Loucy (cell line): ENCODE measurements at regions not wholly inside any gene's neighbourhood (a gene's known extent, or its start where the extent isn't known, plus 50 kb on each side); places are given as distances from the start of the nearest gene placed in this dataset.
"Not testable (repeated sequence)": the region's sequence is repeated elsewhere in the genome, so short reads cannot be mapped to it uniquely, and the experiment has no call there.

ENCODE experiments used
- H2AFZ ChIP-seq: fragments of 200-600 bp; sonication (generic); 2 replicates; pipeline ENCODE4 v1.6.0; 2016; ENCODE audit warnings: antibody characterized with exemption, mild to moderate bottlenecking, low read length, moderate library complexity
- H3F3A ChIP-seq: fragments of 200-600 bp; 2 replicates; pipeline ENCODE4 v1.6.0; 2016; ENCODE audit warnings: antibody characterized with exemption, low read depth, mild to moderate bottlenecking
- H3K27me3 ChIP-seq: fragments of 200-600 bp; sonication (generic); 2 replicates; pipeline ENCODE4 v1.6.1; 2014; ENCODE audit warnings: low read length, mild to moderate bottlenecking; ENCODE audit not compliant: insufficient read depth, poor library complexity, severe bottlenecking
- H3K36me3 ChIP-seq: fragments of 200-600 bp; sonication (generic); 2 replicates; pipeline ENCODE4 v1.6.1; 2016; ENCODE audit warnings: low read length; ENCODE audit not compliant: insufficient read depth
- H3K4me1 ChIP-seq: fragments of 200-600 bp; sonication (generic); 2 replicates; pipeline ENCODE4 v1.5.1; 2014; ENCODE audit warnings: low read length, mild to moderate bottlenecking; ENCODE audit not compliant: insufficient read depth, poor library complexity, severe bottlenecking
- H3K4me2 ChIP-seq: fragments of 200-600 bp; sonication (generic); 2 replicates; pipeline ENCODE4 v1.6.0; 2014; ENCODE audit warnings: antibody characterized with exemption, low read length, low read depth, mild to moderate bottlenecking; ENCODE audit not compliant: poor library complexity, severe bottlenecking
- H3K4me3 ChIP-seq: fragments of 200-600 bp; sonication (generic); 2 replicates; pipeline ENCODE4 v1.5.1; 2014; ENCODE audit warnings: low read length, mild to moderate bottlenecking, mixed read lengths; ENCODE audit not compliant: poor library complexity, severe bottlenecking
- H3K79me2 ChIP-seq: fragments of 200-600 bp; sonication (generic); 2 replicates; pipeline ENCODE4 v1.6.1; 2014; ENCODE audit warnings: low read length; ENCODE audit not compliant: insufficient read depth
- H3K9ac ChIP-seq: fragments of 200-600 bp; sonication (generic); 2 replicates; pipeline ENCODE4 v1.6.0; 2014; ENCODE audit warnings: mild to moderate bottlenecking, low read depth, low read length, moderate library complexity; ENCODE audit not compliant: poor library complexity, severe bottlenecking
- H3K9me2 ChIP-seq: fragments of 200-600 bp; sonication (generic); replicated peaks from 2 replicates; pipeline ENCODE4 v1.6.1; 2016; ENCODE audit warnings: low read depth, low read length, mixed read lengths
- H3K9me3 ChIP-seq: fragments of 200-600 bp; sonication (generic); 2 replicates; pipeline ENCODE4 v1.6.1; 2014; ENCODE audit warnings: mild to moderate bottlenecking, antibody characterized with exemption, low read length, low read depth; ENCODE audit not compliant: insufficient read depth
- H4K20me1 ChIP-seq: fragments of 200-600 bp; sonication (generic); 2 replicates; pipeline ENCODE4 v1.6.0; 2014; ENCODE audit warnings: antibody characterized with exemption, low read length, mild to moderate bottlenecking; ENCODE audit not compliant: insufficient read depth, poor library complexity, severe bottlenecking
- CTCF ChIP-seq: fragments of 200-600 bp; sonication (generic); conservative IDR thresholded peaks from 2 replicates; pipeline ENCODE4 v1.5.1; 2014; ENCODE audit warnings: mild to moderate bottlenecking, antibody characterized with exemption, low read length
- EZH2phosphoT487 ChIP-seq: fragments of 200-600 bp; IDR thresholded peaks from 2 replicates; pipeline ENCODE4 v1.6.1; 2018; ENCODE audit warnings: antibody characterized with exemption, mild to moderate bottlenecking, moderate library complexity, borderline replicate concordance

DNA sequence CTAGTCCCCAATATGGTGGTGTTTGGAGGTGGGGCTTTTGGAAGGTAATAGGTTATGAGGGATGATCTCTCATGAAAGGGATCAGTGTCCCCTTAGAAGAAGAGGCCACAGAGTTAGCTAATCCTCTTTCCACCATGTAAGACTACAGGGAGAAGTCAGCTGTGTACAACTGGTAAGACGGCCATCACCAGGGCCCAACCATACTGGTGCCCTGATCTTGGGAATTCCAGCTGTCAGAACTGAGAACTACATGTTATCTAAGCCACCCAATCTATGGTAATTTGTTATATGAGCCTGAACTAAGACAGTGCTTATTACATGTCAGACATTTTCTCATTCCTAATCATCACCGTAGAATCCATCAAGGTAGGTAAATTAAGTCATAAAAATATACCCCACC, 77.7 kb upstream of the ZNF217 start:
- H3K9me3 ChIP-seq: no peaks in the 10 kb centered on the region
- no peaks in the 10 kb centered on the region for H3K4me1 ChIP-seq
- no peaks in the 10 kb centered on the region for H3K9me2 ChIP-seq
- H3F3A ChIP-seq: no peaks in the 10 kb centered on the region
- H2AFZ ChIP-seq: no peak overlapping the region
- H3K36me3 ChIP-seq: no peaks in the 10 kb centered on the region
- no peak overlapping the region for H3K9ac ChIP-seq
- TF ChIP-seq EZH2phosphoT487: no peak
- no peak for TF ChIP-seq CTCF
- no peaks in the 10 kb centered on the region for H4K20me1 ChIP-seq
- no peak overlapping the region for H3K4me2 ChIP-seq
- no peak overlapping the region for H3K4me3 ChIP-seq
- no peaks in the 10 kb centered on the region for H3K79me2 ChIP-seq
- no peaks in the 10 kb centered on the region for H3K27me3 ChIP-seq

DNA sequence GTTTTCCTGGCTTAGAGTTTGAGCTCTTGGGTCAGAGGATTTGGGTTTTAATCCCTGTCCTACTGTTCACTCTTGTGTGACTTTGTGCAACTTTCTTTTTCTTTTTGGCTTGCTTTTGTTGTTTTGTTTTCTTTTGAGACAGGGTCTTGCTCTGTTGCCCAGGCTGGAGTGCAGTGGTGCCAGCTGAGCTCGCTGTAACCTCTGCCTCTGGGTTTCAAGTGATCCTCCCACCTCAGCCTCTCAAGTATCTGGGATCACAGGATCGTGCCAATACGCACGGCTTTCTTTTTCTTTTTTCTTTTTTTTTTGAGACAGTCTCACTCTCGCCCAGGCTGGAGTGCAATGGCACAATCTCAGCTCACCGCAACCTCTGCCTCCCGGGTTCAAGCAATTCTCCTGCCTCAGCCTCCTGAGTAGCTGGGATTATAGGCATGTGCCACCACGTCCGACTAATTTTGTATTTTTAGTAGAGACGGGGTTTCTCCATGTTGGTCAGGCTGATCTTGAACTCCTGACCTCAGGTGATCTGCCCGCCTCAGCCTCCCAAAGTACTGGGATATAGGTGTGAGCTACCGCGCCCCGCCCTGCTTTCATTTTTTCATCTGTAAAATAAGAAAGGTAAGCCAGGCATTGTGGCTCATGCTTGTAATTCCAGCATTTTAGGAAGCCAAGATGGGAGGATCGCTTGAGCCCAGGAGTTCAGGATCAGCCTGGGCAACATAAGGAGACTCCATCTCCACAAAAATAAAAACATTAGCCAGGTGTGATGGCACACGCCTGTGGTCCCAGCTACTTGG, 76.1 kb upstream of the ZNF217 start:
- not testable (repeated sequence) for H3F3A ChIP-seq, H3K4me2 ChIP-seq, H3K79me2 ChIP-seq, H3K9me3 ChIP-seq, H3K27me3 ChIP-seq, H3K9ac ChIP-seq, H3K36me3 ChIP-seq, H4K20me1 ChIP-seq, H3K9me2 ChIP-seq, H3K4me3 ChIP-seq, H2AFZ ChIP-seq, H3K4me1 ChIP-seq

DNA sequence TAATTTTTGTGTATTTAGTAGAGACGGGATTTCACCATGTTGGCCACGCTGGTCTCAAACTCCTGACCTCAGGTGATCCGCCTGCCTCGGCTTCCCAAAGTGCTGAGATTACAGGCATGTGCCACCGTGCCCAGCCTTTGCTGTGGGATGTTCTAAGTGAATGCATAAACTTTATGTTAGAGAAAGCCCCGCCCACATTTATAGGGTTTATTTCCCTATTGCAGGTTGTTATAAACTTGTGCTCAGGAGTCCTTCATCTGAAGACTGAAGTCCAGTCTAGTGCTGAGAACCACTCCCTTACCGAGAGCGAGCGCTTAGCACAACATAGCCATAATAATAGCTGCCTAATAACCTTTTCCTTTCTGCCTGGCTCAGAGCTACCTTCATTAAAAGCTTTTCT, 75.4 kb upstream of the ZNF217 start:
- Histone ChIP-seq H3K4me3 (no peak overlapping the region), H3K79me2 (no peaks in the 10 kb centered on the region), H2AFZ (no peak overlapping the region), H3K27me3 (no peaks in the 10 kb centered on the region), H3K36me3 (no peaks in the 10 kb centered on the region), H3K9ac (no peak overlapping the region), H3K4me1 (no peaks in the 10 kb centered on the region), H4K20me1 (no peaks in the 10 kb centered on the region), H3K9me3 (no peaks in the 10 kb centered on the region), H3K9me2 (no peaks in the 10 kb centered on the region), H3F3A (no peaks in the 10 kb centered on the region), H3K4me2 (no peak overlapping the region)
- TF ChIP-seq CTCF (no peak), EZH2phosphoT487 (no peak)

- H4K20me1 ChIP-seq: no peaks in the 10 kb centered on the region
- H3K4me3 ChIP-seq: no peak overlapping the region
These were observed 72.5 kb upstream of the ZNF217 start for GRCh38 chr20:53666144-53666543.

More at GRCh38 chr20:53666144-53666543, 72.5 kb upstream of the ZNF217 start:
- Histone ChIP-seq H3K4me1 (peaks cover 6% of the 10 kb centered on the region), H3K36me3 (no peaks in the 10 kb centered on the region), H3K9me2 (no peaks in the 10 kb centered on the region), H3K27me3 (no peaks in the 10 kb centered on the region), H2AFZ (no peak overlapping the region; the same call in 1 of the 2 replicates), H3K9me3 (no peaks in the 10 kb centered on the region), H3K4me2 (no peak overlapping the region), H3K79me2 (no peaks in the 10 kb centered on the region), H3F3A (0 out of 2 replicates have a peak, but pooled peaks cover 2% of the 10 kb centered on the region), H3K9ac (no peak overlapping the region)
- TF ChIP-seq EZH2phosphoT487 (no peak), CTCF (no peak)
